Ovary (tissue), 3 donors: ENCODE measurements at regions not wholly inside any gene's neighbourhood (a gene's known extent, or its start where the extent isn't known, plus 50 kb on each side); places are given as distances from the start of the nearest gene placed in this dataset.

Experiments used
- POLR2A ChIP-seq: fragments of 450-650 bp; IDR thresholded peaks from one replicate; pipeline ENCODE4 v1.6.1; 2017; ENCODE audit warnings: antibody characterized with exemption, mild to moderate bottlenecking, moderate library complexity
- TF ChIP-seq, protein P1 (sequence below), 3 donors: fragments of 450-650 bp in 2 of 3; fragments of 200-600 bp in 1 of 3; IDR thresholded peaks; one replicate each; pipeline versions ENCODE4 v1.5.1 to v1.8.0; 2016 to 2022; ENCODE audit warnings: antibody characterized with exemption in 3 of 3, mild to moderate bottlenecking in 1 of 3
- donor health status: DM: no; HTN: no; CAD: no.

- TF ChIP-seq, protein P1, sequence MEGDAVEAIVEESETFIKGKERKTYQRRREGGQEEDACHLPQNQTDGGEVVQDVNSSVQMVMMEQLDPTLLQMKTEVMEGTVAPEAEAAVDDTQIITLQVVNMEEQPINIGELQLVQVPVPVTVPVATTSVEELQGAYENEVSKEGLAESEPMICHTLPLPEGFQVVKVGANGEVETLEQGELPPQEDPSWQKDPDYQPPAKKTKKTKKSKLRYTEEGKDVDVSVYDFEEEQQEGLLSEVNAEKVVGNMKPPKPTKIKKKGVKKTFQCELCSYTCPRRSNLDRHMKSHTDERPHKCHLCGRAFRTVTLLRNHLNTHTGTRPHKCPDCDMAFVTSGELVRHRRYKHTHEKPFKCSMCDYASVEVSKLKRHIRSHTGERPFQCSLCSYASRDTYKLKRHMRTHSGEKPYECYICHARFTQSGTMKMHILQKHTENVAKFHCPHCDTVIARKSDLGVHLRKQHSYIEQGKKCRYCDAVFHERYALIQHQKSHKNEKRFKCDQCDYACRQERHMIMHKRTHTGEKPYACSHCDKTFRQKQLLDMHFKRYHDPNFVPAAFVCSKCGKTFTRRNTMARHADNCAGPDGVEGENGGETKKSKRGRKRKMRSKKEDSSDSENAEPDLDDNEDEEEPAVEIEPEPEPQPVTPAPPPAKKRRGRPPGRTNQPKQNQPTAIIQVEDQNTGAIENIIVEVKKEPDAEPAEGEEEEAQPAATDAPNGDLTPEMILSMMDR (IDR thresholded peaks at IDR 0.05): no peak
- TF ChIP-seq POLR2A: no peak
Measured at GRCh38 chr12:14065616-14066015, 84.2 kb upstream of the GRIN2B start.
